Stomach smooth muscle (tissue), 2 donors: ENCODE measurements at regions not wholly inside any gene's neighbourhood (a gene's known extent, or its start where the extent isn't known, plus 50 kb on each side); places are given as distances from the start of the nearest gene placed in this dataset.

Source experiments
- H3K27ac ChIP-seq: one replicate; pipeline ENCODE4 v1.7.0; 2013; ENCODE audit warnings: mild to moderate bottlenecking, low read length, inconsistent platforms
- H3K27me3 ChIP-seq, 2 donors: one replicate each; pipeline ENCODE4 v1.7.0; 2013; ENCODE audit warnings: low read length in 2 of 2; ENCODE audit not compliant: insufficient read depth in 2 of 2, control insufficient read depth in 1 of 2
- H3K36me3 ChIP-seq, 2 donors: one replicate each; pipeline ENCODE4 v1.7.0; 2013; ENCODE audit warnings: low read length in 2 of 2; ENCODE audit not compliant: control insufficient read depth in 2 of 2, insufficient read depth in 2 of 2
- H3K4me1 ChIP-seq: one replicate; pipeline ENCODE4 v1.7.0; 2013; ENCODE audit warnings: low read length; ENCODE audit not compliant: control insufficient read depth, insufficient read depth
- H3K4me3 ChIP-seq, 2 donors: one replicate each; pipeline ENCODE4 v1.7.0; 2013; ENCODE audit warnings: low read length in 2 of 2
- H3K9ac ChIP-seq, 2 donors: one replicate each; pipeline ENCODE4 v1.7.0; 2013; ENCODE audit warnings: low read length in 2 of 2, mild to moderate bottlenecking in 1 of 2
- H3K9me3 ChIP-seq, 2 donors: one replicate each; pipeline ENCODE4 v1.7.0; 2013; ENCODE audit warnings: low read length in 2 of 2; ENCODE audit not compliant: control insufficient read depth in 2 of 2
- donor health status: healthy.
- donor health status: Pancreatic carcinoma.

DNA sequence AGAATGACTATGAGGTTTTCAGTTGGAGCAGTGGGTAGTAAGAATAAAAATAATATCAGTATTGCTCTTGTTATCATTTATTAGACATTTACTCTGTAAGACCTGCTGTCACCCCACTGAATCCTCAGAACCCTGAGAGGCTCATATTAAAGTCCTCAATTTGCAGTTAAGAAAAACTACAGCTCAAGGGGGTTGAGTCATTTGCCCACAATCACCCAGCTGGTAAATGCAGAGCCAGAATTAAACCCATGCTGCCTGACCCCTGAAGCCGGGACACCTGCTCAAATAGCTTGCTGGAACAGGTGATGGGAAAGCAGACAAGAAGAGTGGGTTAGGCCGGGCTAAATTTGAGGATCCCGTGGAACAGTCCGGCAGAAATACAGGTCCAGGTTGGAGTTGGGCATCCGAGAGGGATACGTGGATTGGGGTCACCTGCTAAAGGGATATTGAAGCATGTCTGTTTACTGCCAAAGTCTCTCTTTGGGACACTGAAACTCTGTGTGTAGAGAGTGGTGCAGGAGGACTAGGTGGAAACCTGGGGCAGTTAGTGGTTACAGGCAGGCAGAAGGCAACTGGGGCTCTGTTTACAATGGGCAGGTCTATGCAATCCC lies 344.1 kb downstream of the CDC5L start:
- Histone ChIP-seq H3K4me3 (no peak overlapping the region), H3K9ac (no peak overlapping the region), H3K27me3 (peaks cover 0 to 2% of the 10 kb centered on the region in 2 donors), H3K9me3 (no peaks in the 10 kb centered on the region), H3K27ac (no peak overlapping the region), H3K4me1 (peaks cover 2% of the 10 kb centered on the region), H3K36me3 (no peaks in the 10 kb centered on the region)

- Histone ChIP-seq H3K36me3 (no peaks in the 10 kb centered on the region), H3K27me3 (peaks cover 0 to 2% of the 10 kb centered on the region in 2 donors), H3K4me3 (no peak overlapping the region), H3K9me3 (no peaks in the 10 kb centered on the region), H3K4me1 (peaks cover 2% of the 10 kb centered on the region), H3K9ac (no peak overlapping the region), H3K27ac (no peak overlapping the region)
Observed at GRCh38 chr6:44732243-44732642, 344.7 kb downstream of the CDC5L start.

DNA sequence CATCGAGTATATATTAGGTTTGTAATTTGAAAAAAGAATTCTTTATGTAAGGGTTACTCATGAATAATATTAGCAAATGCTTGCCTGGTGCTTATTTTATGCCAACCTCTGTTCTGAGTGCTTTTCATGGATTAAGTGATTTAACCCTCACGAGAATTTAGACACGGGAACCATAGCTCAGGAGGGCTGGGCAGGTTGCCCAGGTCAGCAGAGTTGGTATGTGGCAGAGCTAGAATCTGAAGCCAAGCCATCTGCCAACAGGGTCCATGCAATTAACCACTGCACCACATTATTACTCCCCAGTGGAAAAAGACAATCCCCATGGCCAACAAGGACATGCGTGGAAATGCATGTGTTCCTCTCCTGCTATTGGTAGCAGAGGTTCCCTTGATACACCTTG lies 345.6 kb downstream of the CDC5L start:
- Histone ChIP-seq H3K9me3 (no peaks in the 10 kb centered on the region), H3K36me3 (no peaks in the 10 kb centered on the region), H3K4me3 (no peak overlapping the region), H3K9ac (no peak overlapping the region), H3K27ac (no peak overlapping the region), H3K4me1 (peaks cover 4% of the 10 kb centered on the region), H3K27me3 (peaks cover 0 to 2% of the 10 kb centered on the region in 2 donors)

GRCh38 chr6:44733868-44734267 lies 346.4 kb downstream of the CDC5L start:
- Histone ChIP-seq H3K27me3 (no peaks in the 10 kb centered on the region), H3K4me3 (no peak overlapping the region), H3K9me3 (no peaks in the 10 kb centered on the region), H3K36me3 (no peaks in the 10 kb centered on the region), H3K27ac (no peak overlapping the region), H3K4me1 (peaks cover 9% of the 10 kb centered on the region), H3K9ac (no peak overlapping the region)

GRCh38 chr6:44734886-44735629 lies 347.6 kb downstream of the CDC5L start:
- Histone ChIP-seq H3K9me3 (no peaks in the 10 kb centered on the region), H3K4me3 (no peak overlapping the region), H3K36me3 (no peaks in the 10 kb centered on the region), H3K27ac (no peak overlapping the region), H3K4me1 (peaks cover 9% of the 10 kb centered on the region), H3K27me3 (no peaks in the 10 kb centered on the region), H3K9ac (no peak overlapping the region)

DNA sequence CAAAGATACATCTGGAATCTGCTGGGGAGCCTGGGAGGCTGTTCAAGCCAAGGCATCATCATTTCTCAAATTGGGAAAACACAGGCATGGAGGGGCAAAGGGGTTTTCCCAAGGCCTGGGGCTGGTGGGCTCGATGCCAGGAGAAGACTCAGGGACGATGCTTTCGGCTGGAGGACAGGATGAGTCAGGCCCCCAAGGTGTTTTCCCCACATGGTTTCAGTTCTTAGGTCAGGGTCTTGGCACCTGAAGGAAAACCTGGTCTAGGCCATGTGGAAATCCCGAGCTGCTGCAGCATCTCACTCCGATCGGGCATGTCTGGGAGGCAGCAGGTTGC lies 348.1 kb downstream of the CDC5L start:
- Histone ChIP-seq H3K36me3 (no peaks in the 10 kb centered on the region), H3K9me3 (no peaks in the 10 kb centered on the region), H3K4me3 (no peak overlapping the region), H3K9ac (no peak overlapping the region), H3K4me1 (peaks cover 9% of the 10 kb centered on the region), H3K27me3 (no peaks in the 10 kb centered on the region), H3K27ac (no peak overlapping the region)

DNA sequence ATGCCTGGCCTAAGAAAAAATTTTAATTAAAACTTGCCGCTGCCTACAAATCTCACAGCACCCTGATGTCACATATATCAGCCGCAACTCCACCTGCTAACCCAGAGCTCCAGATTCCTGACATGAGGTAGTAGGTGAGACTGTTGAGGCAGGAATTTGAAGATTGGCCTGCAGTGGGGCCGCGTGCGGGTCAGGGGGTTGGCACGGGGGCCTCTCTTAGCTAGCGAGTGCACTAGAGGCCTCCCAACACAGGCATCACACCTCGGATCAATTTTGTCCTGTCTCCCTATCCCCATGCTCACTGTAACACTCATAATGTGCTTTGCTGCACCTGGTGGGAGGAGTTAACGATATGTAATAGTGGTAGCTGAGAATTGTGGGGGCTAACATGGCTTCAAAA lies 349.8 kb downstream of the CDC5L start:
- no peak overlapping the region for H3K4me3 ChIP-seq
- no peak overlapping the region for H3K27ac ChIP-seq

DNA sequence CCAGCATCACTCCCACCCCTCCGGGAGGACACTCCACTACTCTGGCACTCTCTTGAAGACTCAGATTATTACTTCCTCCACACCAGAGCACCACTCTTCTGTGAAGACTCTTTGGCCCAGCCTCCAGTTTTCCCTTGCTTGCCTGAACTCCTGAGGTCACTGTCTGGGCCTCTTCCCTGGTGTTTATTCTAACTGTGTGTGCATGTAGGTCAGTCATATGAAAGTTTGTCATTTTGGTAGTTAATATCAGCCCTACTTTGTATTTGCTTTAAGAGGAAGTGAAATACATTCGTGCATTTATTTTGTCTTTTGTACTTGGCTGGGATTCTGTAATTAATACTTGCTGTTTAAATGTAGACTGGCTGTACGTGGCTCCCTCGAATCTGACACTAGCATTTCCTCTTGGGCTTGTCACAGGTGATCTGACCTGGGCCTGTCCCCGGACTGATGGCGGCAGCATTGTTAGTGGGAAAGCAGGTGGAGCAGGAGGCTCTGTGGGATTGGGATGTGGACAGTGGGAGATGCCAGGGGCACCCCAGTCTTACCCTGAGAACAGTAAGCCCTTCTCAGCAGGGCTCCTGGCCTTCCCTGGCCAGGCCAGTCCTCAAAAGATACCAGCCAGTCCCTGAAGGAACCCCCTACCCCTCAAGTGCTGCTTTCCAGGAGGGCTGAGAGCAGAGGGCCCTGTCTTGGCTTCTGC lies 350.5 kb downstream of the CDC5L start:
- Histone ChIP-seq H3K9ac (no peak overlapping the region), H3K4me3 (no peak overlapping the region), H3K9me3 (no peaks in the 10 kb centered on the region), H3K36me3 (no peaks in the 10 kb centered on the region), H3K27ac (no peak overlapping the region), H3K27me3 (no peaks in the 10 kb centered on the region), H3K4me1 (peaks cover 9% of the 10 kb centered on the region)

More for the DNA sequence above, 349.8 kb downstream of the CDC5L start:
- Histone ChIP-seq H3K4me1 (peaks cover 9% of the 10 kb centered on the region), H3K27me3 (no peaks in the 10 kb centered on the region), H3K9me3 (no peaks in the 10 kb centered on the region), H3K36me3 (no peaks in the 10 kb centered on the region), H3K9ac (no peak overlapping the region)

DNA sequence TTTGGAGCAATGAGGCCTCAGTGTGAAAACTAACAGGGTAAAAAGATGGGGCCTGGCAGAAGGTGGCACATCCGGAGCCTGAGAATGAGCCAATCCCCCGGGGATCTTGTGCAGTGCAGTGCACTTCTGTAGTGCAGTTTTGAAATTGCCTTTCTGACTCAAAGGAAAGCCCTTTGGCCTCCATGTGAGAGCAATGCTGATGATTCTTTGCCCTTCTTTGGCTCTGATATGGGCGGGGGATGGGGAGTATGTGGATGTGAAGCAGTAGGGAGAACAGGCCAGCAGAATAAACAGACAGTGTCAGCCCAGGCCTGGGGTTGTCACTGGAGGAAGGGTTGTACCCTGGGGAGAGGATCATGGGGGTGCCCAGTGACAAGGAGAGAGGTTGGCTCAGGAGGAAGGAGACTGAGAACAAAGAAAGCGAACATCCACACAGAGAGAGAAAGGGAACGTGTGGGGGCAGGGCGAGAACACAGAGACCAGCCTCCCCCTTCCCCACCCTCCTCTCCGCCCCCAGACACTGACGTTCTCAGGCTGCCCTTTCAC lies 351.2 kb downstream of the CDC5L start:
- Histone ChIP-seq H3K9ac (no peak overlapping the region), H3K36me3 (no peaks in the 10 kb centered on the region), H3K27me3 (no peaks in the 10 kb centered on the region), H3K4me3 (no peak overlapping the region), H3K27ac (no peak overlapping the region), H3K4me1 (peaks cover 9% of the 10 kb centered on the region), H3K9me3 (no peaks in the 10 kb centered on the region)

- Histone ChIP-seq H3K4me1 (peaks cover 8% of the 10 kb centered on the region), H3K27me3 (no peaks in the 10 kb centered on the region), H3K27ac (no peak overlapping the region), H3K9me3 (no peaks in the 10 kb centered on the region), H3K9ac (no peak overlapping the region), H3K4me3 (no peak overlapping the region), H3K36me3 (no peaks in the 10 kb centered on the region)
Observed at GRCh38 chr6:44739181-44739580, 351.7 kb downstream of the CDC5L start.
